IMR-90 (cell line): ENCODE measurements at regions not wholly inside any gene's neighbourhood (a gene's known extent, or its start where the extent isn't known, plus 50 kb on each side); places are given as distances from the start of the nearest gene placed in this dataset.

ENCODE experiments used
- ATAC-seq: fragments of 200-7000 bp; cut with Tn5 transposase; 2 replicates; pipeline ENCODE4 v1.9.1; 2020; ENCODE audit warnings: low read depth, mild to moderate bottlenecking, moderate library complexity
- BruUV-seq: library from RNA; stranded (reverse); fragments of 400-500 nt; replicated peaks from 2 replicates; lab custom pipeline; 2021; lab: Mats Ljungman, UMichigan
- CTCF ChIA-PET: fragments of 300-600 bp; formaldehyde crosslinking; extraction: SDS; loops from one replicate; lab custom pipeline; 2021; ENCODE audit warnings: antibody characterized with exemption; lab: Yijun Ruan, JAX
- POLR2A ChIA-PET: fragments of 300-600 bp; sonication (Branson Sonifier 250); formaldehyde crosslinking; loops from one replicate; lab custom pipeline; 2022; ENCODE audit warnings: antibody characterized with exemption; ENCODE audit not compliant: unreplicated experiment; lab: Charles Lee
- DNase-seq: peaks from one replicate; pipeline ENCODE4 v3.0.0; 2013
- H2AFZ ChIP-seq: replicated peaks from 2 replicates; pipeline ENCODE3; 2013; ENCODE audit warnings: low read length, mild to moderate bottlenecking; ENCODE audit not compliant: poor library complexity
- H2AK5ac ChIP-seq: 2 replicates; pipeline ENCODE4 v1.6.1; 2013; ENCODE audit warnings: low read depth, low read length, inconsistent platforms
- H2AK9ac ChIP-seq: replicated peaks from 2 replicates; pipeline ENCODE3; 2013; ENCODE audit warnings: mild to moderate bottlenecking, low read depth, low read length, moderate library complexity; ENCODE audit not compliant: poor library complexity
- H2BK120ac ChIP-seq: 2 replicates; pipeline ENCODE4 v1.6.1; 2013; ENCODE audit warnings: low read depth, low read length, inconsistent platforms
- H2BK15ac ChIP-seq: 3 replicates; pipeline ENCODE4 v1.6.1; 2013; ENCODE audit warnings: low read depth, low read length, inconsistent platforms
- H2BK20ac ChIP-seq: 2 replicates; pipeline ENCODE4 v1.6.1; 2013; ENCODE audit warnings: low read depth, mild to moderate bottlenecking, inconsistent platforms, low read length, moderate library complexity
- H2BK5ac ChIP-seq: 2 replicates; pipeline ENCODE4 v1.6.1; 2013; ENCODE audit warnings: mild to moderate bottlenecking, low read depth, low read length, inconsistent platforms; ENCODE audit not compliant: poor library complexity, severe bottlenecking
- H3K14ac ChIP-seq: replicated peaks from 2 replicates; pipeline ENCODE4 v1.6.1; 2013; ENCODE audit warnings: low read depth, low read length, inconsistent platforms
- H3K18ac ChIP-seq: 2 replicates; pipeline ENCODE4 v1.6.1; 2013; ENCODE audit warnings: low read depth, low read length, control low read depth
- H3K23ac ChIP-seq: 2 replicates; pipeline ENCODE4 v1.6.1; 2013; ENCODE audit warnings: low read depth, low read length, inconsistent platforms
- H3K27ac ChIP-seq: 2 replicates; pipeline ENCODE4 v1.5.1; 2013; ENCODE audit warnings: mild to moderate bottlenecking, control low read depth, low read length; ENCODE audit not compliant: insufficient read depth
- H3K27me3 ChIP-seq: 2 replicates; pipeline ENCODE4 v1.6.1; 2013; ENCODE audit warnings: low read length; ENCODE audit not compliant: control insufficient read depth, insufficient read depth
- H3K36me3 ChIP-seq: 2 replicates; pipeline ENCODE4 v1.6.1; 2013; ENCODE audit warnings: low read length, mixed read lengths; ENCODE audit not compliant: control insufficient read depth, insufficient read depth
- H3K4ac ChIP-seq: 2 replicates; pipeline ENCODE4 v1.6.1; 2013; ENCODE audit warnings: low read depth, low read length, inconsistent platforms
- H3K4me1 ChIP-seq: 2 replicates; pipeline ENCODE4 v1.6.1; 2013; ENCODE audit warnings: low read length, mixed read lengths; ENCODE audit not compliant: control insufficient read depth, insufficient read depth
- H3K4me2 ChIP-seq: 2 replicates; pipeline ENCODE4 v1.6.1; 2013; ENCODE audit warnings: low read depth, mild to moderate bottlenecking, control low read depth, low read length, moderate library complexity
- H3K4me3 ChIP-seq: 2 replicates; pipeline ENCODE4 v1.5.1; 2013; ENCODE audit warnings: low read depth, mild to moderate bottlenecking, control low read depth, low read length, moderate library complexity; ENCODE audit not compliant: insufficient read depth
- H3K56ac ChIP-seq: 2 replicates; pipeline ENCODE4 v1.6.1; 2013; ENCODE audit warnings: low read length, inconsistent platforms; ENCODE audit not compliant: insufficient read depth; ENCODE audit errors: extremely low read depth
- H3K79me1 ChIP-seq, 2 experiments: 2 replicates each; pipeline ENCODE4 v1.6.1; 2013; ENCODE audit warnings: low read length in 2 of 2, inconsistent platforms in 1 of 2, low read depth in 1 of 2
- H3K9ac ChIP-seq: 2 replicates; pipeline ENCODE4 v1.6.1; 2013; ENCODE audit warnings: low read depth, low read length, control low read depth
- H3K9me1 ChIP-seq: 2 replicates; pipeline ENCODE4 v1.6.1; 2013; ENCODE audit warnings: low read length, inconsistent platforms; ENCODE audit not compliant: insufficient read depth
- H3K9me3 ChIP-seq: 2 replicates; pipeline ENCODE4 v1.6.1; 2013; ENCODE audit warnings: low read length; ENCODE audit not compliant: control insufficient read depth, insufficient read depth
- H4K20me1 ChIP-seq: 2 replicates; pipeline ENCODE4 v1.6.1; 2013; ENCODE audit warnings: low read length, inconsistent platforms; ENCODE audit not compliant: insufficient read depth
- H4K5ac ChIP-seq: 2 replicates; pipeline ENCODE4 v1.6.1; 2013; ENCODE audit warnings: mild to moderate bottlenecking, low read depth, low read length, control low read depth
- H4K8ac ChIP-seq, 2 experiments: 2 replicates each; pipeline ENCODE4 v1.6.1; 2013; ENCODE audit warnings: low read depth in 2 of 2, low read length in 2 of 2, control low read depth in 1 of 2, inconsistent platforms in 1 of 2
- H4K91ac ChIP-seq: 2 replicates; pipeline ENCODE4 v1.6.1; 2013; ENCODE audit warnings: low read depth, low read length, inconsistent platforms; ENCODE audit not compliant: insufficient read depth
- BHLHE40 ChIP-seq: fragments of 150-350 bp; IDR thresholded peaks from 2 replicates; pipeline ENCODE4 v1.6.1; 2016; ENCODE audit warnings: mild to moderate bottlenecking, low read depth, low read length
- ELK1 ChIP-seq: fragments of 150-350 bp; IDR thresholded peaks from 2 replicates; pipeline ENCODE4 v1.6.1; 2016; ENCODE audit warnings: low read depth, mild to moderate bottlenecking, low read length, moderate library complexity, borderline replicate concordance
- MAZ ChIP-seq: IDR thresholded peaks from 2 replicates; pipeline ENCODE4 v1.6.1; 2012; ENCODE audit warnings: low read depth, mild to moderate bottlenecking, low read length, improper control_type of control experiment, moderate library complexity, borderline replicate concordance
- MXI1 ChIP-seq: IDR thresholded peaks from 2 replicates; pipeline ENCODE4 v1.6.1; 2012; ENCODE audit warnings: low read depth, mild to moderate bottlenecking, low read length, moderate library complexity, borderline replicate concordance
- RAD21 ChIP-seq: IDR thresholded peaks from 2 replicates; pipeline ENCODE4 v1.6.1; 2012; ENCODE audit warnings: low read length, improper control_type of control experiment
- RCOR1 ChIP-seq: IDR thresholded peaks from 2 replicates; pipeline ENCODE4 v1.6.1; 2012; ENCODE audit warnings: mild to moderate bottlenecking, low read length, improper control_type of control experiment; ENCODE audit not compliant: insufficient replicate concordance
- WGBS, 2 experiments: methylation state at CpG; one replicate each; pipeline versions ENCODE4 v1.1.5 to v1.1.7; 2013; ENCODE audit warnings: missing lambda C conversion rate in 2 of 2; ENCODE audit not compliant: insufficient read length in 1 of 2; ENCODE audit errors: extremely low coverage in 2 of 2; 5-methylcytosine and 5-hydroxymethylcytosine counted together
- dilution Hi-C: fragments of 300-500 bp; cut with HindIII; formaldehyde crosslinking; loops from one replicate; pipeline ENCODE4 v1.14.3; 2018; ENCODE audit warnings: low sequenced_read_pairs; ENCODE audit not compliant: unreplicated experiment
- in situ Hi-C: fragments of 300-500 bp; cut with MboI; formaldehyde crosslinking; loops from 3 replicates; pipeline ENCODE4 v1.14.3; 2019; ENCODE audit warnings: low sequenced_read_pairs, inconsistent platforms, mixed read lengths
- intact Hi-C: fragments of 100-400 bp; cut with micrococcal nuclease; formaldehyde crosslinking; loops from 2 replicates; pipeline ENCODE4 v1.10.0; 2022

- CTCF ChIA-PET: no interaction called here
- Histone ChIP-seq H2AK5ac (no peak overlapping the region), H3K4me2 (no peak overlapping the region), H4K91ac (no peak overlapping the region), H3K4me3 (no peak overlapping the region), H2BK15ac (no peak overlapping the region), H3K79me1 (no peaks in the 10 kb centered on the region), H3K9ac (no peak overlapping the region), H3K9me3 (no peaks in the 10 kb centered on the region), H3K4me1 (no peaks in the 10 kb centered on the region), H3K56ac (no peak overlapping the region), H3K27ac (no peak overlapping the region), H2BK120ac (no peak overlapping the region), H3K14ac (no peak overlapping the region), H4K20me1 (no peaks in the 10 kb centered on the region), H3K27me3 (no peaks in the 10 kb centered on the region), H2AK9ac (no peak overlapping the region), H3K4ac (no peak overlapping the region), H4K5ac (no peak overlapping the region), H3K23ac (no peak overlapping the region), H2BK20ac (no peak overlapping the region), H3K9me1 (no peaks in the 10 kb centered on the region), H2BK5ac (no peak overlapping the region), H4K8ac (no peak overlapping the region), H3K36me3 (no peaks in the 10 kb centered on the region), H2AFZ (no peak overlapping the region), H3K18ac (no peak overlapping the region)
- POLR2A ChIA-PET: no interaction called here
- in situ Hi-C loops (no loop called here), intact Hi-C loops (no loop called here), dilution Hi-C loops (no loop called here)
- TF ChIP-seq ELK1: no peak
- no peak for TF ChIP-seq RCOR1
- no peak for TF ChIP-seq MAZ
- TF ChIP-seq MXI1: no peak
- TF ChIP-seq BHLHE40: no peak
- TF ChIP-seq RAD21: no peak
- no CpG with 5 or more reads among the region's 1 CpG for WGBS, 2 experiments
- BruUV-seq: no TSS peak
- ATAC-seq (no peak), DNase-seq (no peak)
Measured at GRCh38 chr11:92492372-92492771, 267.8 kb downstream of the FAT3 start.
